ENCODE measurements at regions not wholly inside any gene's neighbourhood (a gene's known extent, or its start where the extent isn't known, plus 50 kb on each side); places are given as distances from the start of the nearest gene placed in this dataset.

DNA sequence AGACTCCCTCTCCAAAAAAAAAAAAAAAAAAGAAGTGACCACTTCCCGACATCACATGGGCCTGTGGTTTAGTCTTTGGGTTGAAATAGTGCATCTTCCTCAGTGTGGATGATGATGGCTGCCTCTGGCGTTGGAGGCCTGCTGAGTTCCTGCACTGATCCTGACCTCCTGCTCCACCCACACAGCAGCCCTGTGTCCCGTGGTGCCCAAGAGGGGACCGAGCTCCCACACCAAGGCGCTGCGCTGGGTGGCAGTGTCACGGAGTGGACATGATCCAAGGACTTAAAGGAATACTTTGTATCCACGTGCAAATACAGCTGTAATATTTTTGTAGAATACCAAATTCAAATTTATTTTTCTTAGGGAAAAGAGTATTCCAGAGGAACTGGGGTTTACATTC, 109.2 kb upstream of the PHACTR3 start:
- TF ChIP-seq CTCF (IDR thresholded peaks at IDR 0.05; ENCODE audit: insufficient read depth, low read length, poor library complexity, severe bottlenecking) (no peak), EZH2phosphoT487 (conservative IDR thresholded peaks at IDR 0.05; ENCODE audit: low read length) (no peak)

Measured in SU-DHL-6 (cell line).